ENCODE measurements at regions not wholly inside any gene's neighbourhood (a gene's known extent, or its start where the extent isn't known, plus 50 kb on each side); places are given as distances from the start of the nearest gene placed in this dataset.

- POLR2A ChIA-PET, result interaction anchor here (0.7 to 2.1 kb wide), 4 partner anchors 12 to 47 kb away, joined by 3 to 8 read pairs (median 4); no protein-coding TSS in a partner anchor
- BruUV-seq (replicated peaks), result no TSS peak
- Mint-ChIP-seq H3K9me3 (ENCODE audit: unreplicated experiment) (peaks cover 8% of the 10 kb centered on the region), H3K27ac (ENCODE audit: low read depth, unreplicated experiment) (peak overlapping the region; percentile 83), H3K4me3 (ENCODE audit: unreplicated experiment) (no peak overlapping the region), H3K4me1 (ENCODE audit: insufficient read depth, unreplicated experiment) (peaks cover 9% of the 10 kb centered on the region), H3K27me3 (ENCODE audit: insufficient read depth, unreplicated experiment) (no peaks in the 10 kb centered on the region), H3K36me3 (ENCODE audit: insufficient read depth, unreplicated experiment) (no peaks in the 10 kb centered on the region)
- CTCF ChIA-PET, result interaction anchor here (0.6 to 1.1 kb wide), 2 partner anchors 17 to 1580 kb away, joined by 3 to 4 read pairs; no protein-coding TSS in a partner anchor
- DNase-seq (ENCODE audit: unreplicated experiment), result peak; percentile 75
- TF ChIP-seq, protein P1, sequence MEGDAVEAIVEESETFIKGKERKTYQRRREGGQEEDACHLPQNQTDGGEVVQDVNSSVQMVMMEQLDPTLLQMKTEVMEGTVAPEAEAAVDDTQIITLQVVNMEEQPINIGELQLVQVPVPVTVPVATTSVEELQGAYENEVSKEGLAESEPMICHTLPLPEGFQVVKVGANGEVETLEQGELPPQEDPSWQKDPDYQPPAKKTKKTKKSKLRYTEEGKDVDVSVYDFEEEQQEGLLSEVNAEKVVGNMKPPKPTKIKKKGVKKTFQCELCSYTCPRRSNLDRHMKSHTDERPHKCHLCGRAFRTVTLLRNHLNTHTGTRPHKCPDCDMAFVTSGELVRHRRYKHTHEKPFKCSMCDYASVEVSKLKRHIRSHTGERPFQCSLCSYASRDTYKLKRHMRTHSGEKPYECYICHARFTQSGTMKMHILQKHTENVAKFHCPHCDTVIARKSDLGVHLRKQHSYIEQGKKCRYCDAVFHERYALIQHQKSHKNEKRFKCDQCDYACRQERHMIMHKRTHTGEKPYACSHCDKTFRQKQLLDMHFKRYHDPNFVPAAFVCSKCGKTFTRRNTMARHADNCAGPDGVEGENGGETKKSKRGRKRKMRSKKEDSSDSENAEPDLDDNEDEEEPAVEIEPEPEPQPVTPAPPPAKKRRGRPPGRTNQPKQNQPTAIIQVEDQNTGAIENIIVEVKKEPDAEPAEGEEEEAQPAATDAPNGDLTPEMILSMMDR (IDR thresholded peaks at IDR 0.05; ENCODE audit: unreplicated experiment), result no peak
- intact Hi-C loops (cut with micrococcal nuclease), result no loop called here
These were observed 769.8 kb downstream of the METTL15 start for GRCh38 chr11:28878025-28878424.

DNA sequence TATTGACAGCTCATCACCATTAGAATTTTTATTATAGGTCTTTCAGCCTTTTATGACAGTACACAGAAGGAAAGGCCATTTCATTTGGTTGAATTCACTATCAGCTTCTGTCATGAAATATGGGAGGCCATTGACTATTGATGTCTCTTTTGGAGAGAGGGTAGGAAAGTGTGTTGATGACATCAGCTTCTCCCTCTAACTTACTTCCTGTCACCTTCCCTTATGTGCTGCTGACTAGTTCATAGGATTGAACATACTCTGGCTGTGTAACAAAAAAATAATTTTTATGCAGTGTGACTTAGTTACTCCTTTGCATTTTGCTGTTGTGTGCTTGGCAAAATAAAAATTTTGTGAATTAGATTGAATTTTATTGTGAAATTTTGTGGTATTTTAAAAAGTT lies 769.2 kb downstream of the METTL15 start:
- CTCF ChIA-PET, result interaction anchor here (1.1 kb wide), 1 partner anchor 16 kb away, joined by 3 read pairs; no protein-coding TSS in a partner anchor
- no peaks in the 10 kb centered on the region for H3K27me3 Mint-ChIP-seq (ENCODE audit: insufficient read depth, unreplicated experiment)

GRCh38 chr11:28874706-28875105 lies 766.5 kb downstream of the METTL15 start:
- ChIA-PET POLR2A (no interaction called here), CTCF (no interaction called here)
- Mint-ChIP-seq H3K27ac (ENCODE audit: low read depth, unreplicated experiment) (no peak overlapping the region), H3K27me3 (ENCODE audit: insufficient read depth, unreplicated experiment) (no peaks in the 10 kb centered on the region), H3K36me3 (ENCODE audit: insufficient read depth, unreplicated experiment) (no peaks in the 10 kb centered on the region), H3K4me3 (ENCODE audit: unreplicated experiment) (no peak overlapping the region), H3K9me3 (ENCODE audit: unreplicated experiment) (no peaks in the 10 kb centered on the region), H3K4me1 (ENCODE audit: insufficient read depth, unreplicated experiment) (peaks cover 9% of the 10 kb centered on the region)
- intact Hi-C loops (cut with micrococcal nuclease), result no loop called here
- DNase-seq (ENCODE audit: unreplicated experiment), result no peak
- TF ChIP-seq, protein P1 (IDR thresholded peaks at IDR 0.05; ENCODE audit: unreplicated experiment), result no peak
- no TSS peak for BruUV-seq (replicated peaks)

More for the DNA sequence above, 769.2 kb downstream of the METTL15 start:
- POLR2A ChIA-PET, result interaction anchor here (0.7 to 2.1 kb wide), 4 partner anchors 11 to 311 kb away, joined by 3 to 8 read pairs (median 3); no protein-coding TSS in a partner anchor
- Mint-ChIP-seq H3K4me1 (ENCODE audit: insufficient read depth, unreplicated experiment) (peaks cover 9% of the 10 kb centered on the region), H3K36me3 (ENCODE audit: insufficient read depth, unreplicated experiment) (no peaks in the 10 kb centered on the region), H3K4me3 (ENCODE audit: unreplicated experiment) (no peak overlapping the region), H3K27ac (ENCODE audit: low read depth, unreplicated experiment) (peak overlapping the region; percentile 83), H3K9me3 (ENCODE audit: unreplicated experiment) (peaks cover 4% of the 10 kb centered on the region)
- no TSS peak for BruUV-seq (replicated peaks)
- DNase-seq (ENCODE audit: unreplicated experiment), result no peak
- TF ChIP-seq, protein P1 (IDR thresholded peaks at IDR 0.05; ENCODE audit: unreplicated experiment), result no peak
- intact Hi-C loops (cut with micrococcal nuclease), result no loop called here

GRCh38 chr11:28871090-28871489 lies 762.9 kb downstream of the METTL15 start:
- TF ChIP-seq, protein P1 (IDR thresholded peaks at IDR 0.05; ENCODE audit: unreplicated experiment), result no peak
- Mint-ChIP-seq H3K27ac (ENCODE audit: low read depth, unreplicated experiment) (no peak overlapping the region), H3K4me3 (ENCODE audit: unreplicated experiment) (no peak overlapping the region), H3K9me3 (ENCODE audit: unreplicated experiment) (no peaks in the 10 kb centered on the region), H3K36me3 (ENCODE audit: insufficient read depth, unreplicated experiment) (no peaks in the 10 kb centered on the region), H3K27me3 (ENCODE audit: insufficient read depth, unreplicated experiment) (no peaks in the 10 kb centered on the region), H3K4me1 (ENCODE audit: insufficient read depth, unreplicated experiment) (no peaks in the 10 kb centered on the region)
- ChIA-PET POLR2A (no interaction called here), CTCF (interaction anchor here (0.6 to 1.4 kb wide), 3 partner anchors 8 to 1196 kb away, joined by 3 to 9 read pairs (median 4); no protein-coding TSS in a partner anchor)
- no TSS peak for BruUV-seq (replicated peaks)
- DNase-seq (ENCODE audit: unreplicated experiment), result no peak
- intact Hi-C loops (cut with micrococcal nuclease), result no loop called here
